NB4 (cell line): ENCODE measurements at regions not wholly inside any gene's neighbourhood (a gene's known extent, or its start where the extent isn't known, plus 50 kb on each side); places are given as distances from the start of the nearest gene placed in this dataset.

Experiments used
- MYC ChIP-seq: IDR thresholded peaks from 2 replicates; pipeline ENCODE4 v1.6.1; 2011; ENCODE audit warnings: low read depth, low read length
- TF ChIP-seq, protein P1 (sequence below): IDR thresholded peaks from one replicate; pipeline ENCODE4 v1.5.1; 2012; ENCODE audit warnings: low read depth, low read length
- TF ChIP-seq, protein P2 (sequence below): IDR thresholded peaks from 2 replicates; pipeline ENCODE4 v1.6.1; 2011; ENCODE audit warnings: low read depth, low read length

DNA sequence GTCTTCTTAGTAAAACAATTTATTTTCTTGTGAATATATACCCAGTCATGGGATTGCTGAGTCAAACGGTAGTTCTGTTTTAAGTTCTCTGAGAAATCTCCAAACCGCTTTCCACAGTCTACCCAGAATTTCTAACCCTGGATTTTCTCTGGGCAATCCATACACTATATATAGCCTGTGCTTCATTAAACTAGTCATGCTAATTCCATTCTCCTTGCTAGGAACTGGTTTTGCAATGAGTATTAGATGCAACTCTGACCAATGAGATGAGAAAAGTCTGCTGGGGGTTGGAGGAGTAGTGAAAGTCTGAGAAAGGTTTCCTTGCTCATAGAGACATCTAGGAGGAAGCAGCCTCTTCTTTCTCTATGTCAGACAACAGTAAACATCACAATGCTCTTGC, 196.1 kb upstream of the CDKN3 start:
- TF ChIP-seq, protein P1, sequence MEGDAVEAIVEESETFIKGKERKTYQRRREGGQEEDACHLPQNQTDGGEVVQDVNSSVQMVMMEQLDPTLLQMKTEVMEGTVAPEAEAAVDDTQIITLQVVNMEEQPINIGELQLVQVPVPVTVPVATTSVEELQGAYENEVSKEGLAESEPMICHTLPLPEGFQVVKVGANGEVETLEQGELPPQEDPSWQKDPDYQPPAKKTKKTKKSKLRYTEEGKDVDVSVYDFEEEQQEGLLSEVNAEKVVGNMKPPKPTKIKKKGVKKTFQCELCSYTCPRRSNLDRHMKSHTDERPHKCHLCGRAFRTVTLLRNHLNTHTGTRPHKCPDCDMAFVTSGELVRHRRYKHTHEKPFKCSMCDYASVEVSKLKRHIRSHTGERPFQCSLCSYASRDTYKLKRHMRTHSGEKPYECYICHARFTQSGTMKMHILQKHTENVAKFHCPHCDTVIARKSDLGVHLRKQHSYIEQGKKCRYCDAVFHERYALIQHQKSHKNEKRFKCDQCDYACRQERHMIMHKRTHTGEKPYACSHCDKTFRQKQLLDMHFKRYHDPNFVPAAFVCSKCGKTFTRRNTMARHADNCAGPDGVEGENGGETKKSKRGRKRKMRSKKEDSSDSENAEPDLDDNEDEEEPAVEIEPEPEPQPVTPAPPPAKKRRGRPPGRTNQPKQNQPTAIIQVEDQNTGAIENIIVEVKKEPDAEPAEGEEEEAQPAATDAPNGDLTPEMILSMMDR = no peak
- TF ChIP-seq, protein P2, sequence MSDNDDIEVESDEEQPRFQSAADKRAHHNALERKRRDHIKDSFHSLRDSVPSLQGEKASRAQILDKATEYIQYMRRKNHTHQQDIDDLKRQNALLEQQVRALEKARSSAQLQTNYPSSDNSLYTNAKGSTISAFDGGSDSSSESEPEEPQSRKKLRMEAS = no peak
- no peak for TF ChIP-seq MYC
